H1 (cell line): ENCODE measurements at regions not wholly inside any gene's neighbourhood (a gene's known extent, or its start where the extent isn't known, plus 50 kb on each side); places are given as distances from the start of the nearest gene placed in this dataset.
A peak's percentile ranks its signal among the peaks of the same experiment; 100 is the strongest.

Experiments used
- ATF3 ChIP-seq: IDR thresholded peaks from 2 replicates; pipeline ENCODE4 v1.6.1; 2011; ENCODE audit warnings: low read depth, mild to moderate bottlenecking, low read length; ENCODE audit not compliant: insufficient read depth
- BACH1 ChIP-seq: IDR thresholded peaks from 2 replicates; pipeline ENCODE4 v1.6.1; 2012; ENCODE audit warnings: low read length, improper control_type of control experiment
- BRCA1 ChIP-seq: IDR thresholded peaks from 2 replicates; pipeline ENCODE4 v1.6.1; 2012; ENCODE audit warnings: low read depth, low read length, improper control_type of control experiment
- CTCF ChIP-seq, 3 experiments: IDR thresholded peaks; 1 replicate in 2 of 3; 2 replicates in 1 of 3; pipeline versions ENCODE4 v1.5.1 to v1.6.1; 2011; ENCODE audit warnings: low read length in 3 of 3, mild to moderate bottlenecking in 3 of 3, inconsistent platforms in 2 of 3, low read depth in 1 of 3, moderate library complexity in 1 of 3; ENCODE audit not compliant: insufficient read depth in 1 of 3; ENCODE audit errors: control extremely low read depth in 1 of 3
- EZH2 ChIP-seq: fragments of 200-600 bp; sonication (generic); IDR thresholded peaks from 2 replicates; pipeline ENCODE4 v1.7.1; 2012; ENCODE audit warnings: low read depth, mild to moderate bottlenecking, moderate library complexity, low read length, inconsistent platforms; ENCODE audit not compliant: severe bottlenecking
- POLR2A ChIP-seq, 2 experiments: IDR thresholded peaks; 1 replicate in 1 of 2; 2 replicates in 1 of 2; pipeline ENCODE4 v1.6.1; 2011; ENCODE audit warnings: low read depth in 2 of 2, low read length in 2 of 2, mild to moderate bottlenecking in 2 of 2; ENCODE audit errors: control extremely low read depth in 1 of 2
- POLR2AphosphoS5 ChIP-seq: IDR thresholded peaks from 2 replicates; pipeline ENCODE4 v1.6.1; 2011; ENCODE audit warnings: low read depth, low read length
- RFX5 ChIP-seq: IDR thresholded peaks from 2 replicates; pipeline ENCODE4 v1.6.1; 2011; ENCODE audit warnings: low read depth, low read length, improper control_type of control experiment, borderline replicate concordance
- SAP30 ChIP-seq: fragments of 300-600 bp; sonication (generic); IDR thresholded peaks from 2 replicates; pipeline ENCODE4 v1.7.1; 2012; ENCODE audit warnings: low read length, moderate library complexity, mild to moderate bottlenecking, inconsistent platforms; ENCODE audit not compliant: insufficient read depth, insufficient replicate concordance

- TF ChIP-seq BACH1 (no peak), POLR2AphosphoS5 (no peak), CTCF (IDR thresholded peaks at IDR 0.05; ENCODE audit: control extremely low read depth in 1 of 3, insufficient read depth in 1 of 3, low read depth in 1 of 3, low read length in 3 of 3) (peak in 2 of 3 experiments; percentile 19 to 63; a peak in 2 of 4 replicates), RFX5 (no peak), POLR2A (IDR thresholded peaks at IDR 0.05; ENCODE audit: control extremely low read depth in 1 of 2, low read depth in 2 of 2, low read length in 2 of 2) (no peak), EZH2 (no peak), SAP30 (no peak), ATF3 (no peak), BRCA1 (no peak)
Observed at GRCh38 chr4:181569553-181569952, 673.6 kb upstream of the TENM3 start.
